Mucosa of descending colon (tissue), 3 donors: ENCODE measurements at regions not wholly inside any gene's neighbourhood (a gene's known extent, or its start where the extent isn't known, plus 50 kb on each side); places are given as distances from the start of the nearest gene placed in this dataset.
"Not testable (repeated sequence)": the region's sequence is repeated elsewhere in the genome, so short reads cannot be mapped to it uniquely, and the experiment has no call there.

Source experiments
- ATAC-seq: fragments of 200-7000 bp; cut with Tn5 transposase; one replicate; pipeline ENCODE4 v1.9.1; 2020; ENCODE audit warnings: mild to moderate bottlenecking, moderate library complexity
- DNase-seq, 3 donors: peaks; one replicate each; pipeline ENCODE4 v3.0.0-alpha.2; 2020
- H3K36me3 ChIP-seq: fragments of 200-600 bp; one replicate; pipeline ENCODE4 v1.8.0; 2021; ENCODE audit warnings: low read depth, mild to moderate bottlenecking
- H3K4me1 ChIP-seq: fragments of 200-600 bp; one replicate; pipeline ENCODE4 v1.8.0; 2021; ENCODE audit warnings: low read depth, mild to moderate bottlenecking
- H3K4me3 ChIP-seq: fragments of 200-600 bp; one replicate; pipeline ENCODE4 v1.8.0; 2021; ENCODE audit warnings: mild to moderate bottlenecking
- H3K9me3 ChIP-seq: fragments of 200-600 bp; one replicate; pipeline ENCODE4 v1.8.0; 2021; ENCODE audit warnings: mild to moderate bottlenecking
- intact Hi-C, 2 donors: fragments of 100-400 bp; cut with DNase I in 1 of 2; cut with micrococcal nuclease in 1 of 2; formaldehyde crosslinking; loops; one replicate each; pipeline versions ENCODE4 v1.11.0 to v1.11.1; 2022; cut with DNase I, micrococcal nuclease
- TF ChIP-seq, protein P1 (sequence below): fragments of 200-600 bp; IDR thresholded peaks from one replicate; pipeline ENCODE4 v1.8.0; 2022; ENCODE audit warnings: antibody characterized with exemption, mild to moderate bottlenecking
- donor health status: DM: no; HTN: no; CAD: no; lungs with moderate emphysema.
- donor health status: DM: no; HTN: no; CAD: no.
- donor health status: DM: no; HTN: yes; CAD: no.

DNA sequence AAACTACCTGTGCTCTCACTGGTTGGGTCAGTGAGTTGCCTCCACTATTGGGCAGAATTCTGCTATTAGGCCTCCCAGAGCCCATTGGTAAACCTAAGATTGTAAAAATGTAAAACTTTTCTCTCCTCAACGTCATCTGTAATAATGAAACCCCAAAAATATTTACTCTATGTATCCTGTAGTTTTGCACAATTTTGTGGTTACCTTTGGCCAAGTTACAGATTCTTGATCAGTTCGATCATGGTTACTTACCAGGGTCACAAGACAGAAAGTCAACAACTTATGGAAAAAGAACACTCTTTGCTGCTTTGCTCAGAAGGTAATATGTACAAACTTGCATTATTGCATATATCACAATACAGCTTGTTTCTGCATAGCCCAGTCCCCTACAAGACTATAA lies 83.7 kb upstream of the KIF2A start:
- H3K36me3 ChIP-seq, H3K4me3 ChIP-seq, DNase-seq, H3K4me1 ChIP-seq, H3K9me3 ChIP-seq, ATAC-seq, intact Hi-C loops: not testable (repeated sequence)

DNA sequence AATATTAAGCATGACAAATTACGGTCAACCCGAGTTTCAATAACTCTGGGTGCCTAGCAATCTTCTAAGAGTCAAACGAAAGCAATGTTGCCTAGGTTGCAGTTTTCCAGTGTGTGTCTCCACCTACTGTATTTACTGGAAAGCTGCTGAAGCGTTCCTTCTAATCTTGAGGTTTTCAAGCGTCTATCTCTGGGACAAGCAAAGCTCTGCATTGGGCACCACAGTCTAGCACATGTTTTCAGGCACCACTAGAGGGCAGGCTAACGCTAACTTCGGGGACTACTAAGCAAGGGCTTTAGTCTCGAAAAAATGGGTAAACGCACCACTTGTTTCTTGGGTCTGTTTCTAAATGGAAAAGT lies 82.7 kb upstream of the KIF2A start:
- H3K4me1 ChIP-seq, H3K36me3 ChIP-seq, intact Hi-C loops, H3K9me3 ChIP-seq, H3K4me3 ChIP-seq: not testable (repeated sequence)
- ATAC-seq (peak; percentile 97), DNase-seq (peak; percentile 58 to 86 (median 67))
- TF ChIP-seq, protein P1, sequence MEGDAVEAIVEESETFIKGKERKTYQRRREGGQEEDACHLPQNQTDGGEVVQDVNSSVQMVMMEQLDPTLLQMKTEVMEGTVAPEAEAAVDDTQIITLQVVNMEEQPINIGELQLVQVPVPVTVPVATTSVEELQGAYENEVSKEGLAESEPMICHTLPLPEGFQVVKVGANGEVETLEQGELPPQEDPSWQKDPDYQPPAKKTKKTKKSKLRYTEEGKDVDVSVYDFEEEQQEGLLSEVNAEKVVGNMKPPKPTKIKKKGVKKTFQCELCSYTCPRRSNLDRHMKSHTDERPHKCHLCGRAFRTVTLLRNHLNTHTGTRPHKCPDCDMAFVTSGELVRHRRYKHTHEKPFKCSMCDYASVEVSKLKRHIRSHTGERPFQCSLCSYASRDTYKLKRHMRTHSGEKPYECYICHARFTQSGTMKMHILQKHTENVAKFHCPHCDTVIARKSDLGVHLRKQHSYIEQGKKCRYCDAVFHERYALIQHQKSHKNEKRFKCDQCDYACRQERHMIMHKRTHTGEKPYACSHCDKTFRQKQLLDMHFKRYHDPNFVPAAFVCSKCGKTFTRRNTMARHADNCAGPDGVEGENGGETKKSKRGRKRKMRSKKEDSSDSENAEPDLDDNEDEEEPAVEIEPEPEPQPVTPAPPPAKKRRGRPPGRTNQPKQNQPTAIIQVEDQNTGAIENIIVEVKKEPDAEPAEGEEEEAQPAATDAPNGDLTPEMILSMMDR, result peak; percentile 20

DNA sequence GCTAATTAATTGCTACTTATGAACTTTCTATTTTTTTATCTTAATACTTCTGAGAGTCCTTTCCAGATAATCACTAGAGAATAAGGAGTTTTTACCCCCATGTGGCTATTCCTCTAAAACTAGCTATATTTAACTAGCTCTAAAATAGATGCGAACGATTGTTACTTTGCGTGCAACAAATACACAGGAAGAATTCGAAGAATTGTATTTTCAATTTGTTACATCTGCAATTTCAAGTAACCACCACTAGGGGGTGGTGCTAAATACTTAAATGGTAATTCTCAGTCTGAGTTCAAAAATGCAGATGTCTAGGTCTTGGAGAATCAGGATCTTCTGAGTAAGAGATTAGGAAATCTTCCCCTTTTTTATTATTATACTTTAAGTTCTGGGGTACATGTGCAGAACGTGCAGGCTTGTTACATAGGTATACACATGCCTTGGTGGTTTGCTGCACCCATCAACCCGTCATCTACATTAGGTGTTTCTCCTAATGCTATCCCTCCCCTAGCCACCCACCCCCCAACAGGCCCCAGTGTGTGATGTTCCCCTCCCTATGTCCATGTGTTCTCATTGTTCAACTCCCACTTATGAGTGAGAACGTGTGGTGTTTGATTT lies 80.9 kb upstream of the KIF2A start:
- ATAC-seq, result peak; percentile 45
- H3K4me1 ChIP-seq, DNase-seq, H3K4me3 ChIP-seq, H3K9me3 ChIP-seq, H3K36me3 ChIP-seq, intact Hi-C loops: not testable (repeated sequence)
- TF ChIP-seq, protein P1, result peak; percentile 14

DNA sequence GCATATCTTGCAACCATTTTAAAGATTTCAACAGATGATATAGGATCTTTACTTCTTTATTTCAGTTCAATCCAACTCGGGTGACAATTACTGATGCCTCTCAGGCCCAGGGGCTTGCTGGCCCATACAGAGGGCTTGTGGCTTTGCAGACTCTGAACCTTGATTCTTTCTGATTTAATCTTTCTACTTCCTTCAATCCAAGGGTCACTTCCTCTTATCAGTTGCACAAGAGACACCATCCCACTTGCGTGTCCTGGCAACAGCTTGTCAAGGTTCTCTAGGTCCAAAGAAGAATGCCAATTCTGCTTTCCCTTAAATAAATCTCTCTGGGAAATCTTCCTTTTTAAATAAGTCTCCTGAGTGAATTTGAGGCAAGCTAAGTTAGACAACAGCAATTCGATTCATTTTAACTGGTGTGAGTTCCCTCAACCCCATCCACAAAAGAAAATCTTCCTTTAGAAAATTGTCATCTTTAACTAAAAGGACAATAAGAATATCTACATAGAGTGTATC lies 75.1 kb upstream of the KIF2A start:
- intact Hi-C loops, H3K4me1 ChIP-seq, H3K36me3 ChIP-seq, H3K4me3 ChIP-seq, H3K9me3 ChIP-seq: not testable (repeated sequence)
- DNase-seq (peak in 1 of 3 donors; percentile 9), ATAC-seq (peak; percentile 74)

DNA sequence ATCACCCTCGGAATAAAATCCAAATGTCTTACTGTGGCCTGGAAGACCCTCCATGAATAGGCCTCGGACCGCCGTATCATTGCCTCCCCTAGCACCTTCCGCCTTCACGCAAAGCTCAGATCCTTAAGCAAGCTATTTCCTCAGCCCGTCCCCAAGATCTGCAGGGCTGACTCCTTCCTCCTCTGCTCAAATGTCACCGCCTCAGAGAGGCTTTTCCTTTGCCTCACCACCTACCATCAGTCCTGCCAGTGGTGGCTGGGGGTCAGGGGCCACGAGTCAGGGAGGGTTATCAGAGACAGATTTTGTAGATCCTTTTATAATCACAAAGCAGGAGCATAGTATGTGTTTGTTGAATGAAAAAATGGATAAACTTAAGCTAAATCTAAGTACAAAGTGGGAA lies 74.4 kb upstream of the KIF2A start:
- intact Hi-C loops, result no loop called here
- Histone ChIP-seq H3K9me3 (no peaks in the 10 kb centered on the region), H3K36me3 (no peaks in the 10 kb centered on the region), H3K4me3 (no peak overlapping the region), H3K4me1 (no peaks in the 10 kb centered on the region)
- no peak for ATAC-seq
- no peak for DNase-seq
- TF ChIP-seq, protein P1, result no peak

DNA sequence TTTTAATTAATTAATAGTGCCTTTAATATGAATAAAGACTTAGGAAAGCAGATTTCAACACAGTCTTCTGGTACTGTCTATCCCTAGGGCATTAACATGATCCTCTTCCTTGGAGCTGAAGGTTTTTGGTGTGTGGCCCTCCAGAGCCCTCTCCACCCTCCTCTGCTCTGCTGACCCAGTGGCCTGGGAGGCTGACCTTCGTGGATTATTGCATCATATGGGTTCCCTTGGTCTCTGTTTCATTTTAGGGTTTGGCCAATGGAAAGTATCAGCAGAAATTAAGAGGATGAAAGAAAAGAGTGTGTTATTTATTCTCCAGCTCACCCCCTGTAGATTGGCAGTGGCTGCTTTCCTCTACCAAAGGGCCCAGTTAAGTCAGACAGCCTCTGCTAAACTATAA lies 73.8 kb upstream of the KIF2A start:
- H3K36me3 ChIP-seq, intact Hi-C loops, DNase-seq, H3K9me3 ChIP-seq, ATAC-seq, H3K4me1 ChIP-seq, H3K4me3 ChIP-seq: not testable (repeated sequence)

DNA sequence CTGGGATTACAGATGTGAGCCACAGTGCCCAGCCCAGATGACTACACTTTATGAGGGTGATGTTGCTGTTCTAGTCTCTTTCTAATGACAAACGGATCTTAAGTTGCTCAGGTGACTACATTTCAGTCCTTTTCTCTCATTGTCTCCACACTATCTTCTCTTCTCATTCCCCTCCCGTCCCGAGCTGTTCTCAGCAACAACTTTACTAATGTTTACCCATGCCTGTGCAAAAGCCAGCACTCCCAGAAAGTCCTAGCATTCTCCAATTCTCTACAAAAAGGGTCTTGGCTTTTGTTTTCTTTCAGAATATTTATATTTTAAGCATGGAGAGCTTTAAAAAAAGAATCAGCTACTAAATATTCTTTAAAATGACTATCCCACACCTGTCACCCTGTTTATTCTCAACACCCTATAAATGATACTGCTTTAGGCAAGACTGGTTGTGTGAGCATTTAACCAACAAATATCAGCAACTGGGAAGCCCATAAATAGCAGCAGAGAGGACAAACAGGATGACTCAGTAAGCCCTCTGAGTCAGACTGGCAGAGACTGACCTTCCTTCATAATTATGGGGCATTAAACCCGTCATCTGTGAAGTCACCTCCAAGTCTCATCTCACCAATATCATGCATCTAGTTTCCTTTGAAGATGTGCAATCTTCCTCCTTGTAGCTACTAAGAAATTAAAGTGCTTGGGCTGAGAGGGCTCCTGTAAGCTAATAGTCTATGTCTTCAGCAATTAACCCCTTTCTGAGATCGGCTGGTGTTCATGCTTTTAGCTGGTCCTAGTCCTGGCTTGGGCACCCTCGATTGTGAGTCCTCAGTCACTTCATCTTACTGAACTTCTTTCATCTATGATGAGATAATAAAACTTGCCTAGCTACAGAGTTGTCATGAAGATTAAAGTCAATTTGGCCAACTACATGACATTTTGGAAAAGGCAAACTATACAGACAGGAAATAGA lies 72.6 kb upstream of the KIF2A start:
- H3K4me3 ChIP-seq, DNase-seq, H3K36me3 ChIP-seq, intact Hi-C loops, H3K9me3 ChIP-seq, H3K4me1 ChIP-seq: not testable (repeated sequence)
- peak; percentile 90 for ATAC-seq

DNA sequence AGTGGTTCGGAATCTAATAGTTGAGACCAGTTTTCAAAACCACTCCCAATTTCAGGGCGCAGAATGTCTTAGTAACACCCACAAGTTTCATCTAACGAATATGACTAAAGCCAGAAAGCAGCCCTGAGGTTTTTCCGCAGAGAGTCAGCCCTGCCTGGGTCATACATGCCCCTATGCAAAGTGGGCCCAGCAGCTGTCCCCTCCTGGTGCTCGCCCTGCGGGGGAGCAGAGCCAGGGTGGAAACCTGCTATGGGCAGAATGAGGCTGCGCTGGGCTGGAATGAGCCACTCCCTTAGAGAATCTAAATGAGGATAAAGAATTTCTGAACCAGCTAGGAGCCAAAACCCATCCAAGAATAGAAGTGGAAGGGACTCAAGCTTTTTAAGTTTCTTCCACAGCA lies 69.4 kb upstream of the KIF2A start:
- H3K36me3 ChIP-seq, H3K4me3 ChIP-seq, H3K4me1 ChIP-seq, intact Hi-C loops, H3K9me3 ChIP-seq: not testable (repeated sequence)
- DNase-seq (peak in 2 of 3 donors; percentile 33 to 56), ATAC-seq (peak; percentile 47)

DNA sequence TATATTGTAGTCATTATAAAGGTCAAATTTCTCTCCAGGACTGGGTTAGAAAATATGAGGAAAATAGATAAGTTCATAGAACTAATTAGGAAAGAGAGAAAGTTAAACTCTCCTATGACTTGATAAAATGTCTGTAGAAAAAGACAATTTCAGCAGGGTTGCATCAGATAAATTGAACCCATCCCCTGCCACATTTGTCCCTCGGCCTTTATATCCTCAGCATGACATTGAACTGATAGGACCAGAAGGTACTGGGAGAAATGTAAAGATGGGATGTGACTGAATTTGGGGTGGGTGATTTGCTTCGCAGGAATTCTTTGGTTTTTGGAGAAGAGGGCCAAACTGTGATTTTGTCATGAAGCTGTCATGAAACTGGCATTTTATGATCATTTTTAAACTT lies 68.1 kb upstream of the KIF2A start:
- H3K36me3 ChIP-seq, intact Hi-C loops, ATAC-seq, H3K4me3 ChIP-seq, DNase-seq, H3K9me3 ChIP-seq, H3K4me1 ChIP-seq: not testable (repeated sequence)

DNA sequence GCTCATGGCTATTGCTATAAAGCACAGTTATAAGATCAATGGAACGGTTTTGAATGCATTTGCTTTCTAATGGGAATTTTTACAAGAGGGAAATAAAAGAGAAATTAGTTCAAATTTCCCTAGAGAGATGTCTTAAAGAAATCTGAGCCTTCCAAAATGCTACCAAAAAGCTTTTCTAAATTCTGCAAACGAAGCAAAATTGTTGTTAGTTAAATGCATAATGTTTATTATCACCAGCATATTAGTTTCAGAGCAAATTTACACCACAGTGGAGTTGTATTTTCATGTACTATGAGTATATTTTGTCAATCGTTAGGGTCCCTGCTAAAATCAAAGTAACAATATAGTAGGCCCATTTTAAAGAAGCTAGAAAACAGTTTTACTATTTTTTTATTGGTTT lies 67.4 kb upstream of the KIF2A start:
- DNase-seq, intact Hi-C loops, H3K4me3 ChIP-seq, H3K4me1 ChIP-seq, H3K36me3 ChIP-seq, H3K9me3 ChIP-seq, ATAC-seq: not testable (repeated sequence)

DNA sequence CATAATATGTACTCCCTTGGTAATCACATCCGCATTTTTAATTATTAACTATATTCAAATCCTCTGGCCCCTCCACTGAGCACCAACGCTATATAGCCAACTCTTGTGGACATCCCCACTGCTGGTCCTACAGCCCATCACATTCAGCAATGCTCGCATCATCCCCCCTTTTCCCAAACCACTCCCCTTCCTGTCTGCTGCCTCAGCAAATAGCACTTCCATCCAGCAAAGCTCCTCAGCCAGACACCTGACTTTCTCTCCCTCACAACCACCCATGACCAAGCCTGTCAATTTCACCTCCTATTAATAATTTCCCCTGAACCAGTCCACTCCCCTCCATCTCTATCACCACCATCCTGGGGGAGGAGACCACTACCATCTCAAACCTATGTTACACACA lies 65.5 kb upstream of the KIF2A start:
- intact Hi-C loops, ATAC-seq, H3K36me3 ChIP-seq, DNase-seq, H3K4me3 ChIP-seq, H3K9me3 ChIP-seq, H3K4me1 ChIP-seq: not testable (repeated sequence)
